ENCODE measurements at regions not wholly inside any gene's neighbourhood (a gene's known extent, or its start where the extent isn't known, plus 50 kb on each side); places are given as distances from the start of the nearest gene placed in this dataset.
A peak's percentile ranks its signal among the peaks of the same experiment; 100 is the strongest.

GRCh38 chr15:60079210-60079609 is 75.1 kb downstream of the FOXB1 start:
- DNase-seq (ENCODE audit: extremely low read depth in 1 of 4, low spot score in 3 of 4) (no peak), ATAC-seq (no peak), FAIRE-seq (no peak)
- no peaks in the 10 kb centered on the region for H3K9me3 ChIP-seq (replicated peaks; ENCODE audit: control insufficient read depth, insufficient read depth, low read depth, low read length)
- H3K4me3 ChIP-seq: no peak overlapping the region
- in situ Hi-C loops (cut with MboI): loop anchor here (5.0 kb wide), 1 partner anchor 102 kb away; no protein-coding TSS in a partner anchor
- no peaks in the 10 kb centered on the region for H3K36me3 ChIP-seq (ENCODE audit: control insufficient read depth, insufficient read depth, low read length)
- no TSS peak for BruUV-seq (replicated peaks)
- ChIA-PET POLR2A (no interaction called here), CTCF (ENCODE audit: low intra/inter-chr PET ratio) (no interaction called here)
- H3K4me2 ChIP-seq (ENCODE audit: insufficient read depth, low read length): no peak overlapping the region
- H3K79me2 ChIP-seq (ENCODE audit: control insufficient read depth, insufficient read depth, low read length): no peaks in the 10 kb centered on the region
- 5% methylated on average over 2 of the region's 2 CpGs for WGBS (ENCODE audit: insufficient coverage, low coverage, missing lambda C conversion rate)
- H3K27ac ChIP-seq (ENCODE audit: extremely low read depth, low read depth, low read length): no peak overlapping the region
- intact Hi-C loops (cut with micrococcal nuclease): no loop called here
- H4K20me1 ChIP-seq (replicated peaks; ENCODE audit: control insufficient read depth, insufficient read depth, low read length): no peaks in the 10 kb centered on the region
- H3K4me1 ChIP-seq (replicated peaks in 1 of 2; ENCODE audit: control insufficient read depth in 2 of 2, insufficient read depth in 2 of 2, low read length in 2 of 2): no peaks in the 10 kb centered on the region
- no peak overlapping the region for H3K9ac ChIP-seq (ENCODE audit: insufficient read depth in 1 of 2, low read depth in 2 of 2, low read length in 2 of 2)
- H3K27me3 ChIP-seq (ENCODE audit: control insufficient read depth in 2 of 2, insufficient read depth in 2 of 2, low read length in 2 of 2): peaks cover 11 to 12% of the 10 kb centered on the region in 2 experiments; a peak in 4 of 5 replicates
- no peaks in the 10 kb centered on the region for H3K9me1 ChIP-seq (ENCODE audit: control insufficient read depth, insufficient read depth, low read length)
- H2AFZ ChIP-seq (ENCODE audit: low read depth, low read length): no peak overlapping the region
- TF ChIP-seq IFI16 (CRISPR knock-in tag; IDR thresholded peaks at IDR 0.05): no peak
- TF ChIP-seq SMAD3 (CRISPR knock-in tag; conservative IDR thresholded peaks at IDR 0.05): no peak
- no peak for TF ChIP-seq TCF7 (IDR thresholded peaks at IDR 0.05; ENCODE audit: borderline replicate concordance)
- TF ChIP-seq RCOR1 (IDR thresholded peaks at IDR 0.05; ENCODE audit: borderline replicate concordance in 1 of 2, low read depth in 2 of 2, low read length in 2 of 2): no peak
- no peak for TF ChIP-seq SRSF9 (IDR thresholded peaks at IDR 0.05; ENCODE audit: borderline replicate concordance, low read depth, low read length)
- no peak for TF ChIP-seq SP2 (IDR thresholded peaks at IDR 0.05; ENCODE audit: extremely low read depth, low read depth, low read length, poor library complexity, severe bottlenecking)
- TF ChIP-seq, protein P1, sequence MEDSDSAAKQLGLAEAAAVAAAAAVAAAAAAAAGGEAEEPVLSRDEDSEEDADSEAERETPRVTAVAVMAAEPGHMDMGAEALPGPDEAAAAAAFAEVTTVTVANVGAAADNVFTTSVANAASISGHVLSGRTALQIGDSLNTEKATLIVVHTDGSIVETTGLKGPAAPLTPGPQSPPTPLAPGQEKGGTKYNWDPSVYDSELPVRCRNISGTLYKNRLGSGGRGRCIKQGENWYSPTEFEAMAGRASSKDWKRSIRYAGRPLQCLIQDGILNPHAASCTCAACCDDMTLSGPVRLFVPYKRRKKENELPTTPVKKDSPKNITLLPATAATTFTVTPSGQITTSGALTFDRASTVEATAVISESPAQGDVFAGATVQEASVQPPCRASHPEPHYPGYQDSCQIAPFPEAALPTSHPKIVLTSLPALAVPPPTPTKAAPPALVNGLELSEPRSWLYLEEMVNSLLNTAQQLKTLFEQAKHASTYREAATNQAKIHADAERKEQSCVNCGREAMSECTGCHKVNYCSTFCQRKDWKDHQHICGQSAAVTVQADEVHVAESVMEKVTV (CRISPR knock-in tag; IDR thresholded peaks at IDR 0.05): peak; percentile 61
- no peak for TF ChIP-seq ZNF655 (CRISPR knock-in tag; IDR thresholded peaks at IDR 0.05)
- TF ChIP-seq, protein P2, sequence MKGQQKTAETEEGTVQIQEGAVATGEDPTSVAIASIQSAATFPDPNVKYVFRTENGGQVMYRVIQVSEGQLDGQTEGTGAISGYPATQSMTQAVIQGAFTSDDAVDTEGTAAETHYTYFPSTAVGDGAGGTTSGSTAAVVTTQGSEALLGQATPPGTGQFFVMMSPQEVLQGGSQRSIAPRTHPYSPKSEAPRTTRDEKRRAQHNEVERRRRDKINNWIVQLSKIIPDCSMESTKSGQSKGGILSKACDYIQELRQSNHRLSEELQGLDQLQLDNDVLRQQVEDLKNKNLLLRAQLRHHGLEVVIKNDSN (CRISPR knock-in tag; IDR thresholded peaks at IDR 0.05): no peak
- TF ChIP-seq YY1 (IDR thresholded peaks at IDR 0.05; ENCODE audit: borderline replicate concordance in 1 of 3, control insufficient read depth in 1 of 3, extremely low read depth in 1 of 3, insufficient read depth in 3 of 3, insufficient read length in 1 of 3, insufficient replicate concordance in 2 of 3, low read depth in 1 of 3, low read length in 2 of 3): no peak
- TF ChIP-seq, protein P3, sequence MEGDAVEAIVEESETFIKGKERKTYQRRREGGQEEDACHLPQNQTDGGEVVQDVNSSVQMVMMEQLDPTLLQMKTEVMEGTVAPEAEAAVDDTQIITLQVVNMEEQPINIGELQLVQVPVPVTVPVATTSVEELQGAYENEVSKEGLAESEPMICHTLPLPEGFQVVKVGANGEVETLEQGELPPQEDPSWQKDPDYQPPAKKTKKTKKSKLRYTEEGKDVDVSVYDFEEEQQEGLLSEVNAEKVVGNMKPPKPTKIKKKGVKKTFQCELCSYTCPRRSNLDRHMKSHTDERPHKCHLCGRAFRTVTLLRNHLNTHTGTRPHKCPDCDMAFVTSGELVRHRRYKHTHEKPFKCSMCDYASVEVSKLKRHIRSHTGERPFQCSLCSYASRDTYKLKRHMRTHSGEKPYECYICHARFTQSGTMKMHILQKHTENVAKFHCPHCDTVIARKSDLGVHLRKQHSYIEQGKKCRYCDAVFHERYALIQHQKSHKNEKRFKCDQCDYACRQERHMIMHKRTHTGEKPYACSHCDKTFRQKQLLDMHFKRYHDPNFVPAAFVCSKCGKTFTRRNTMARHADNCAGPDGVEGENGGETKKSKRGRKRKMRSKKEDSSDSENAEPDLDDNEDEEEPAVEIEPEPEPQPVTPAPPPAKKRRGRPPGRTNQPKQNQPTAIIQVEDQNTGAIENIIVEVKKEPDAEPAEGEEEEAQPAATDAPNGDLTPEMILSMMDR (IDR thresholded peaks at IDR 0.05 in 2 of 3, conservative IDR thresholded peaks at IDR 0.05 in 1 of 3; ENCODE audit: insufficient read depth in 2 of 3, low read depth in 1 of 3, low read length in 3 of 3): peak in 1 of 3 experiments; percentile 26; a peak in 2 of 6 replicates
- no peak; the same call in 1 of the 2 replicates for TF ChIP-seq ZNF79 (CRISPR knock-in tag; IDR thresholded peaks at IDR 0.05; ENCODE audit: low read depth)
- TF ChIP-seq RAD21 (CRISPR knock-in tag; conservative IDR thresholded peaks at IDR 0.05 in 1 of 2, IDR thresholded peaks at IDR 0.05 in 1 of 2): peak; percentile 56 to 64
- no peak for TF ChIP-seq PTRF (tag; IDR thresholded peaks at IDR 0.05)
- TF ChIP-seq ZNF511 (CRISPR knock-in tag; IDR thresholded peaks at IDR 0.05): no peak
- TF ChIP-seq MTA2 (IDR thresholded peaks at IDR 0.05; ENCODE audit: low read depth): no peak

Measured in K562 (cell line).